GM12875 (cell line): ENCODE measurements at regions not wholly inside any gene's neighbourhood (a gene's known extent, or its start where the extent isn't known, plus 50 kb on each side); places are given as distances from the start of the nearest gene placed in this dataset.

Source experiments
- H3K4me3 ChIP-seq: one replicate; pipeline ENCODE4 v1.5.1; 2011; ENCODE audit warnings: low read depth, low read length, control low read depth
- TF ChIP-seq, protein P1 (sequence below): IDR thresholded peaks from 2 replicates; pipeline ENCODE4 v1.5.1; 2011; ENCODE audit warnings: low read depth, mild to moderate bottlenecking, control low read depth, inconsistent platforms, low read length, moderate library complexity, borderline replicate concordance; ENCODE audit not compliant: insufficient read depth

DNA sequence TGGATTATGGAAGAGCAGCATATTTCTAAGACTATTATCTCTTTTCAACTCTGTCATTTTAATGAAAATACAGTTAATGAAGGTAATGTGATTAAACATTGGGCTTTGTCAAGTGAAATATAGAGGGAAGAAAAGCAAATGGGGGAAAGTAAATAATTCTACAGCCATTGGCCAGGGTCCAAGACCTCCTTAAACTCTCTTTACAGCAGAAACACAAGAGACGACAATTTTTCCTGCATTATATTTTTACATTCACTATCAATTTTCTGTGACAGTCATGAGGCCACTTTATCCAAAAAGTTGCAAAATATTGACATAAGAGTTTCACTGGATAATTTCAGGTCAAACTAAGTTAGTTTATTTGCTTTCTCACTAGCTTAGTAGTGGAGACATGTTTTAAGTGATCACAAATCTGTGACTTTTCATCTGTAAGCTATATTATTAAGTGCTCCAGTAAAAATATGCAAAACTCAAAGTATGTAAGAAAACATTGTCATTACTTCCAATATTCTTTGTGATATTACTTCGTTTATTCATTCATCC, 385.9 kb upstream of the DPH6 start:
- TF ChIP-seq, protein P1, sequence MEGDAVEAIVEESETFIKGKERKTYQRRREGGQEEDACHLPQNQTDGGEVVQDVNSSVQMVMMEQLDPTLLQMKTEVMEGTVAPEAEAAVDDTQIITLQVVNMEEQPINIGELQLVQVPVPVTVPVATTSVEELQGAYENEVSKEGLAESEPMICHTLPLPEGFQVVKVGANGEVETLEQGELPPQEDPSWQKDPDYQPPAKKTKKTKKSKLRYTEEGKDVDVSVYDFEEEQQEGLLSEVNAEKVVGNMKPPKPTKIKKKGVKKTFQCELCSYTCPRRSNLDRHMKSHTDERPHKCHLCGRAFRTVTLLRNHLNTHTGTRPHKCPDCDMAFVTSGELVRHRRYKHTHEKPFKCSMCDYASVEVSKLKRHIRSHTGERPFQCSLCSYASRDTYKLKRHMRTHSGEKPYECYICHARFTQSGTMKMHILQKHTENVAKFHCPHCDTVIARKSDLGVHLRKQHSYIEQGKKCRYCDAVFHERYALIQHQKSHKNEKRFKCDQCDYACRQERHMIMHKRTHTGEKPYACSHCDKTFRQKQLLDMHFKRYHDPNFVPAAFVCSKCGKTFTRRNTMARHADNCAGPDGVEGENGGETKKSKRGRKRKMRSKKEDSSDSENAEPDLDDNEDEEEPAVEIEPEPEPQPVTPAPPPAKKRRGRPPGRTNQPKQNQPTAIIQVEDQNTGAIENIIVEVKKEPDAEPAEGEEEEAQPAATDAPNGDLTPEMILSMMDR: no peak

DNA sequence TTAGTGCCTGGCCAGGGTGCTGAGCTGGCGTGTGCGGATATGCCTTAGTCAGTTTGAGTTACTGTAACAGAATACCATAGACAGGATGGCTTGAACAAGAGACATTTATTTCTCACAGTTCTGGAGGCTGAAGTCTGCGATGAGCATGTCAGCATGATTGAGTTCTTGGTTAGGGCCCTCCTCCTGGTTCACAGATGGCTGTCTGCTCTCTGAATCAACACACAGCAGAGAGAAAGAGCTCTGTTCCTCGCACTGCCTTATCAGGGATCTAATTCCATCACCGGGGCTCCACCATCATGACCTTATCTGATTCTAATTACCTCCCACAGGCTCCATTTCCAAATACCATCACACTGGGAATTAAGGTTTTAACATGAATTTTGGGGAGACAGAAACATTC, 386.6 kb upstream of the DPH6 start:
- H3K4me3 ChIP-seq: no peak overlapping the region
- TF ChIP-seq, protein P1: no peak

More for the DNA sequence above, 385.9 kb upstream of the DPH6 start:
- no peak overlapping the region for H3K4me3 ChIP-seq

DNA sequence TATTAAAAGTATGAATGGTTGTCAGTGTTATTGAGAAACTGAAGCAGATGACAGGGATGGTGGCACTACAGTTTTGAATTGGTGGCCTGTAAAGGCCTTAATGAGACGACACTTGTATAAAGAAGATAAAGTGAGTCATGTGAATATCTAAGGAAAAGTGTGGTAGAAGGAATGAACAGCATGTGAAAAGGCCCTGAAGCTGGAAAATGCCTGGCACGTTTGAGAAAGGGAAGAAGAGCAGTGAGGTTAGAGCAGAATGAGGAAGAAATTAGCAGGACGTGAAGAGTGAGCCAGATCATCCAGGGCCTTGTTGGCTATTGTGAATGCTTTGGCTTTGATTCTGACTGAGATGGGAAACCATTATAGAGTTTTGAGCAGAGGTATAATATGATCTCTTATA, 387.6 kb upstream of the DPH6 start:
- H3K4me3 ChIP-seq: no peak overlapping the region
- TF ChIP-seq, protein P1: no peak

DNA sequence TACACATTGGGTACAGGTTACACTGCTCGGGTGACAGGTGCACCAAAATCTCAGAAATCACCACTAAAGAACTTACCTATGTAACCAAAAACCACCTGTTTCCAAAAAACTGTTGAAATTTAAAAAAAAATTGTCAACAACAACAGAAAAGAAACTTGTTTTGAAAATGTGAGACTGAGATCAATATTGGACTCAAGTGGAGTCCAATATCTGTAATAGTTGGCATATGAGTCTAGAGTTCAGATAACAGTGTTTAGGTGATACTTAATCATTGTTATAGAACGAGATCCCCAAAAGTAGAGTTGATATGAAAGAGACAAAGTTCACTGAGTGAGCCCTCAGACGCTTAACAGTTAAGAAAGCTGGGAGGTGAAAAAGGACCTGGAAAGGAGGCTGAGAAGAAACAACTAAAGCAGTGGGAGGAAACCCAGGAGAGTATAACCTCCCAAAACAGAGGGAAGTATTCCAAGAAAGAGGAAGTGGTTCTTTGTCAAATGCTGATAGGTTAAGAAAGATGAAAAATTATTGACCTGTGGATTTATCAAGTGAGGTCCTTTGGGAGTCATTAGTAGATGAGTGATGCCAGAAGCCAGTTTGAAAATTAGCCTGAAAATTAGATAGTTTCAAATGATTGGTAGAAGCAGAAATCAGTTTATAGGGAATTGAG, 388.6 kb upstream of the DPH6 start:
- H3K4me3 ChIP-seq: no peak overlapping the region
- TF ChIP-seq, protein P1: no peak

DNA sequence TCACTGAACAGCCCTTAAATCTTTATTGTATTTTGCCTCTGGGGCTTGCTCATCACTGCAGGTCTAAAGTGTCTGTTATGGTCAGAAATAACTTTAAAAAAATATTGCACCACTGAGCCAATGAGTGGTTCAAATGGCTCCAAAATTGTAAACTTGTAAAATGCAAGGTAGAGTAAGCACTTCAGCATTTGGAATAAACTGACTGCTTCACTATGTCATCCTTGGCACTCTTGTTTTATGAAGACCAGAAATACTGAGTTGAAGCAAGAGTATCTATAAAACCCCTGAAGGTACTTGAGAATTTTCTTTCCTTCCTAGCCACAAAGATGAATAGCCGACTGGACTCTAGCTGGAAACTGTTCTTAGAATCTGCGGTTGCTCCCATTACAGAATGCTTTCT, 390.3 kb upstream of the DPH6 start:
- H3K4me3 ChIP-seq: no peak overlapping the region
- TF ChIP-seq, protein P1: no peak

DNA sequence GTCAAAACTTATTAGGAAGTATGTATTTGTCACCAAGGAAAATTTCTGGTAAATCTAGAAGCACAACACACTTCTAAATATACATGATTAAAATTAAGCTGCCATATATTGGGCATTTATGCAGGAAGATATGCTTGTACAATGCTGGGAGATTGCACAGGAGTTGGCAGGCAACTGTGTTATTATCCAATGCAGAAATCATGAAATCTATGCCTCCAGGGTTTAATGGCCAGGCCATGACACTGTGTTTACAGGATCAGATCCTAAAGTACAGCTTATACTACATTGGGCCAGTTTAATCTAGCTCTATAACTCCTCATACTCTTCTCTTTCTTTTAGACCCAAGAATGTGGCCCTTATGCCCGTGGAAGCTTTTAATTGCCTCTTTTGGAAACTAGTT, 391.4 kb upstream of the DPH6 start:
- H3K4me3 ChIP-seq: no peak overlapping the region

More for the DNA sequence above, 391.4 kb upstream of the DPH6 start:
- TF ChIP-seq, protein P1: no peak
